HepG2 (cell line): ENCODE measurements at regions not wholly inside any gene's neighbourhood (a gene's known extent, or its start where the extent isn't known, plus 50 kb on each side); places are given as distances from the start of the nearest gene placed in this dataset.

Source experiments
- ATAC-seq: fragments of 200-7000 bp; cut with Tn5 transposase; 3 replicates; pipeline ENCODE4 v1.9.1; 2020; ENCODE audit warnings: mild to moderate bottlenecking, moderate library complexity
- BruUV-seq: library from RNA; stranded (reverse); fragments of 400-500 nt; replicated peaks from 2 replicates; lab custom pipeline; 2021; lab: Mats Ljungman, UMichigan
- CTCF ChIA-PET: fragments of 300-600 bp; formaldehyde crosslinking; extraction: SDS; loops from one replicate; lab custom pipeline; 2021; ENCODE audit warnings: low total read pairs, inconsistent platforms, low intra/inter-chr PET ratio; lab: Yijun Ruan, JAX
- POLR2A ChIA-PET: fragments of 350-600 bp; sonication (Branson Sonifier 250); formaldehyde crosslinking; loops from one replicate; lab custom pipeline; 2020; ENCODE audit warnings: antibody characterized with exemption, inconsistent platforms; lab: Yijun Ruan, JAX
- DNase-seq: peaks from one replicate; pipeline ENCODE4 v3.0.0-alpha.2; 2015; ENCODE audit warnings: low spot score
- FAIRE-seq: peaks from 3 replicates; lab custom pipeline; 2011; peaks lifted over from hg19 to GRCh38; lab: Jason Lieb, UNC
- H2AFZ ChIP-seq: one replicate; pipeline ENCODE4 v1.6.1; 2011; ENCODE audit warnings: low read length, inconsistent platforms
- H3K27ac ChIP-seq: fragments of 300-600 bp; 3 replicates; pipeline ENCODE4 v1.8.0; 2011; ENCODE audit warnings: mixed run types, mild to moderate bottlenecking, mixed read lengths, low read length, inconsistent platforms; ENCODE audit not compliant: insufficient read depth; ENCODE audit errors: extremely low read length
- H3K27me3 ChIP-seq, 2 experiments: fragments of 200-600 bp in 1 of 2; 2 replicates in 1 of 2; 3 replicates in 1 of 2; pipeline versions ENCODE4 v1.6.0 to v1.8.0; 2011; ENCODE audit warnings: low read length in 2 of 2, mild to moderate bottlenecking in 2 of 2, moderate library complexity in 2 of 2, inconsistent platforms in 1 of 2; ENCODE audit not compliant: insufficient read depth in 2 of 2, control insufficient read depth in 1 of 2
- H3K36me3 ChIP-seq, 2 experiments: fragments of 200-600 bp in 1 of 2; replicated peaks in 1 of 2; 2 replicates in 1 of 2; 3 replicates in 1 of 2; pipeline versions ENCODE4 v1.5.1 to v1.8.0; 2011; ENCODE audit warnings: low read length in 2 of 2, inconsistent platforms in 1 of 2; ENCODE audit not compliant: insufficient read depth in 2 of 2, control insufficient read depth in 1 of 2
- H3K4me1 ChIP-seq: 2 replicates; pipeline ENCODE4 v1.5.1; 2012; ENCODE audit warnings: low read length, inconsistent platforms; ENCODE audit not compliant: insufficient read depth
- H3K4me2 ChIP-seq: 2 replicates; pipeline ENCODE4 v1.6.0; 2011; ENCODE audit warnings: low read depth, low read length, inconsistent platforms
- H3K4me3 ChIP-seq, 3 experiments: fragments of 200-600 bp in 1 of 3; sonication (generic), shearing (Covaris generic) in 1 of 3; replicated peaks in 1 of 3; 2 replicates each; pipeline ENCODE4 v1.5.1; 2011 to 2016; ENCODE audit warnings: low read length in 3 of 3, inconsistent platforms in 2 of 3, low read depth in 2 of 3, mild to moderate bottlenecking in 2 of 3, control low read depth in 1 of 3, mixed read lengths in 1 of 3; ENCODE audit not compliant: insufficient read depth in 1 of 3
- H3K79me2 ChIP-seq: one replicate; pipeline ENCODE4 v1.6.1; 2011; ENCODE audit warnings: low read length, inconsistent platforms; ENCODE audit not compliant: insufficient read depth
- H3K9ac ChIP-seq: 2 replicates; pipeline ENCODE4 v1.6.0; 2011; ENCODE audit warnings: mild to moderate bottlenecking, low read depth, low read length, inconsistent platforms; ENCODE audit not compliant: insufficient read depth
- H3K9me3 ChIP-seq: 2 replicates; pipeline ENCODE4 v1.5.1; 2012; ENCODE audit warnings: mild to moderate bottlenecking, low read length
- H4K20me1 ChIP-seq: 2 replicates; pipeline ENCODE4 v1.6.0; 2011; ENCODE audit warnings: inconsistent platforms, mild to moderate bottlenecking, low read length, moderate library complexity; ENCODE audit not compliant: insufficient read depth
- ADNP ChIP-seq: sonication (generic); formaldehyde crosslinking; IDR thresholded peaks from 2 replicates; pipeline ENCODE4 v1.4.0; 2020; ENCODE audit warnings: missing genetic modification reagents
- CENPT ChIP-seq: sonication (generic); formaldehyde crosslinking; IDR thresholded peaks from 2 replicates; pipeline ENCODE4 v1.8.0; 2022; ENCODE audit warnings: low read depth, mild to moderate bottlenecking, moderate library complexity, missing genetic modification reagents
- FOXM1 ChIP-seq: sonication (generic); formaldehyde crosslinking; IDR thresholded peaks from 2 replicates; pipeline ENCODE4 v1.5.0; 2020; ENCODE audit warnings: missing genetic modification reagents
- GABPA ChIP-seq, 2 experiments: IDR thresholded peaks; 2 replicates each; pipeline ENCODE4 v1.6.1; 2011 to 2016; ENCODE audit warnings: low read depth in 2 of 2, low read length in 1 of 2, missing biosample characterization in 1 of 2, missing genetic modification characterization in 1 of 2
- GPN1 ChIP-seq: sonication (generic); formaldehyde crosslinking; IDR thresholded peaks from 2 replicates; pipeline ENCODE4 v1.5.1; 2020; ENCODE audit warnings: missing genetic modification reagents, borderline replicate concordance
- GTF2F1 ChIP-seq: fragments of 150-350 bp; IDR thresholded peaks from 2 replicates; pipeline ENCODE4 v1.6.1; 2014; ENCODE audit warnings: low read length
- HES4 ChIP-seq: sonication (generic); formaldehyde crosslinking; IDR thresholded peaks from 2 replicates; pipeline ENCODE4 v1.9.0; 2021; ENCODE audit warnings: mild to moderate bottlenecking, missing genetic modification reagents, borderline replicate concordance
- IRX3 ChIP-seq: sonication (generic); formaldehyde crosslinking; IDR thresholded peaks from 2 replicates; pipeline ENCODE4 v1.8.1; 2023; ENCODE audit warnings: mild to moderate bottlenecking, low read depth, missing genetic modification reagents, borderline replicate concordance
- KDM6A ChIP-seq: IDR thresholded peaks from 2 replicates; pipeline ENCODE4 v1.6.1; 2016; ENCODE audit warnings: low read depth
- RORA ChIP-seq: sonication (generic); formaldehyde crosslinking; IDR thresholded peaks from 2 replicates; pipeline ENCODE4 v1.5.0; 2020; ENCODE audit warnings: mild to moderate bottlenecking, missing genetic modification reagents, moderate library complexity
- SRSF4 ChIP-seq: fragments of 200-400 bp; formaldehyde crosslinking; IDR thresholded peaks from one replicate; pipeline ENCODE4 v1.6.1; 2018; ENCODE audit warnings: mild to moderate bottlenecking, low read depth, low read length, moderate library complexity; ENCODE audit not compliant: poor library complexity, severe bottlenecking
- ZFX ChIP-seq: sonication (generic); formaldehyde crosslinking; IDR thresholded peaks from 2 replicates; pipeline ENCODE4 v1.4.0; 2020; ENCODE audit warnings: mild to moderate bottlenecking, low read depth, missing genetic modification reagents, moderate library complexity
- ZMYM3 ChIP-seq: sonication (generic); formaldehyde crosslinking; IDR thresholded peaks from 2 replicates; pipeline ENCODE4 v1.5.1; 2020; ENCODE audit warnings: mild to moderate bottlenecking, missing genetic modification reagents
- ZNF101 ChIP-seq: sonication (generic); formaldehyde crosslinking; IDR thresholded peaks from 2 replicates; pipeline ENCODE4 v1.4.0; 2020; ENCODE audit warnings: mild to moderate bottlenecking, low read depth, missing genetic modification reagents, borderline replicate concordance
- ZNF296 ChIP-seq: sonication (generic); formaldehyde crosslinking; conservative IDR thresholded peaks from 2 replicates; pipeline ENCODE4 v1.5.0; 2020; ENCODE audit warnings: mild to moderate bottlenecking, missing genetic modification reagents
- ZNF333 ChIP-seq: sonication (generic); formaldehyde crosslinking; IDR thresholded peaks from 2 replicates; pipeline ENCODE4 v1.4.0; 2020; ENCODE audit warnings: mild to moderate bottlenecking, missing genetic modification reagents, borderline replicate concordance
- ZNF678 ChIP-seq: sonication (generic); formaldehyde crosslinking; IDR thresholded peaks from 2 replicates; pipeline ENCODE4 v1.4.0; 2020; ENCODE audit warnings: mild to moderate bottlenecking, missing genetic modification reagents
- WGBS: methylation state at CpG from one replicate; pipeline ENCODE4 v1.1.6; 2017; ENCODE audit warnings: low lambda C conversion rate; 5-methylcytosine and 5-hydroxymethylcytosine counted together
- in situ Hi-C: cut with HindIII; loops from 2 replicates; pipeline ENCODE4 v1.10.0; 2017; ENCODE audit warnings: low pct_unique_long_range_greater_than_20kb; ENCODE audit not compliant: extremely low pct_ligation_motif_present
- intact Hi-C: fragments of 100-400 bp; cut with micrococcal nuclease; formaldehyde crosslinking; loops from one replicate; pipeline ENCODE4 v1.10.0; 2022; ENCODE audit not compliant: unreplicated experiment
- TF ChIP-seq, protein P1 (sequence below): sonication (generic); formaldehyde crosslinking; IDR thresholded peaks from 2 replicates; pipeline ENCODE4 v1.5.0; 2020; ENCODE audit warnings: missing genetic modification reagents
- TF ChIP-seq, protein P2 (sequence below): sonication (generic); formaldehyde crosslinking; IDR thresholded peaks from 2 replicates; pipeline ENCODE4 v1.9.0; 2021; ENCODE audit warnings: missing genetic modification reagents, mild to moderate bottlenecking, borderline replicate concordance

DNA sequence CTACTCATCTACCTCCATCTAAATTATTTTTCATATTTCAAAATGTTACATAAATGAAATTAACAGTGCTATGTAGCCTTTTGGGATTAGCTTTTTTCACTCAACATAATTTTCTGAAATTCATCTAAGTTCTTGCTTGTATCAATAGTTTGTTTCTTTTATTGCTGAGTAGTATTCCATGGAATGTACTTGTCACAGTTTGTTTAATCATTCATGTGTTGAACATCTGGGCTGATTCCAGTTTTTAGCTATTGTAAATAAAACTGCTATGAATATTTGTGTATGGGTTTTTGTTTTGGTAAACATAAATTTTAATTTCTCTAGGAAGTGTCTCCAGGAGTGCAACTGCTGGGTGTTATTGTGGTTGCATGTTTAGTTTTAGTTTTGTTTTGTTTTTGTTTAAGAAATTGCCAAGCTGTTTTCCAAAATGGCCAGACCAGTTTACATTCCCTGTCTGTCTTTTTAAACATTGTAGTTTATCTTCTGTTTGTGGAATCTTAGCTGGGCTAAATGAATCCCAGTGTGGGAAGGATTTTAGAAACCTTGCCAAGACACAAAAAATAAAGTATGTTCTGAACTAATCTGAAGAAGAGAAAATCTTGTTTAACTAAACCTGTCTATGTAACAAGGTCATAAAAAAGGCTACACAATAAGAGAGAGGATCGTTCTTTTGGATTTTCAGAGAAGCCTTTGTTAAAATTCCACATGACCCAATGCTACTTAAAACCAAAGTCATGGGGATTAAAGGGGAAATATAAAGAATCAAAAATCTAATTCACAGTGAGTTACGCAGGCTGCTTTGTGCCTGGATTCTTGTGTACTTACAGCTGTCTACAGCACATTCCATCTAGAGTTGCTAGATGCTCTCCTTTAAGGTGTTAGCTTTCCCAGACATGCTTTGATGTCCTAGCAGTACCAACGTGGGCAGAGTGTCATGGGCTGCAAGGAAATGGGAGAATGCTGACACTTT is 129.2 kb upstream of the SUCLG2 start:
- FAIRE-seq (no peak), ATAC-seq (no peak), DNase-seq (no peak)
- Histone ChIP-seq H3K9ac (no peak overlapping the region), H2AFZ (no peak overlapping the region), H3K79me2 (no peaks in the 10 kb centered on the region), H4K20me1 (no peaks in the 10 kb centered on the region), H3K9me3 (no peaks in the 10 kb centered on the region), H3K27me3 (no peaks in the 10 kb centered on the region), H3K4me2 (no peak overlapping the region), H3K4me3 (no peak overlapping the region), H3K36me3 (no peaks in the 10 kb centered on the region), H3K4me1 (no peaks in the 10 kb centered on the region), H3K27ac (no peak overlapping the region)
- no peak for TF ChIP-seq FOXM1 (CRISPR knock-in tag)
- TF ChIP-seq HES4 (CRISPR knock-in tag): no peak
- no peak for TF ChIP-seq GPN1 (CRISPR knock-in tag)
- TF ChIP-seq, protein P1, sequence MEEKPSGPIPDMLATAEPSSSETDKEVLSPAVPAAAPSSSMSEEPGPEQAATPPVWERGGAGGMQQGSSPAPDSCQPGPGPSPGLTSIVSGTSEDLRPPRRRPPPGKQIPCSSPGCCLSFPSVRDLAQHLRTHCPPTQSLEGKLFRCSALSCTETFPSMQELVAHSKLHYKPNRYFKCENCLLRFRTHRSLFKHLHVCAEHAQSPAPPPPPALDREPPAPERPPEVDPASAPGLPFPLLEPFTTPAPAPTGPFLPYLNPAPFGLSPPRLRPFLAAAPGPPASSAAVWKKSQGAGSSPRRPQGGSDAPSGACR (CRISPR knock-in tag): no peak
- no peak for TF ChIP-seq ZNF678
- no peak for TF ChIP-seq ZNF101 (CRISPR knock-in tag)
- no peak for TF ChIP-seq ZNF333 (CRISPR knock-in tag)
- no peak for TF ChIP-seq CENPT (CRISPR knock-in tag)
- no peak for TF ChIP-seq ZFX (CRISPR knock-in tag)
- no peak for TF ChIP-seq ZMYM3 (CRISPR knock-in tag)
- no peak for TF ChIP-seq RORA
- TF ChIP-seq SRSF4: no peak
- no peak for TF ChIP-seq ADNP (CRISPR knock-in tag)
- TF ChIP-seq ZNF296 (CRISPR knock-in tag): no peak
- TF ChIP-seq, protein P2, sequence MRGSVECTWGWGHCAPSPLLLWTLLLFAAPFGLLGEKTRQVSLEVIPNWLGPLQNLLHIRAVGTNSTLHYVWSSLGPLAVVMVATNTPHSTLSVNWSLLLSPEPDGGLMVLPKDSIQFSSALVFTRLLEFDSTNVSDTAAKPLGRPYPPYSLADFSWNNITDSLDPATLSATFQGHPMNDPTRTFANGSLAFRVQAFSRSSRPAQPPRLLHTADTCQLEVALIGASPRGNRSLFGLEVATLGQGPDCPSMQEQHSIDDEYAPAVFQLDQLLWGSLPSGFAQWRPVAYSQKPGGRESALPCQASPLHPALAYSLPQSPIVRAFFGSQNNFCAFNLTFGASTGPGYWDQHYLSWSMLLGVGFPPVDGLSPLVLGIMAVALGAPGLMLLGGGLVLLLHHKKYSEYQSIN (CRISPR knock-in tag): no peak
- no peak for TF ChIP-seq KDM6A (CRISPR knock-in tag)
- TF ChIP-seq GTF2F1: no peak
- TF ChIP-seq IRX3: no peak
- TF ChIP-seq GABPA (IDR thresholded peaks at IDR 0.05; ENCODE audit: low read depth, low read length): no peak
- no peak for TF ChIP-seq GABPA (CRISPR knock-in tag; IDR thresholded peaks at IDR 0.05; ENCODE audit: low read depth)
- CTCF ChIA-PET: no interaction called here
- no TSS peak for BruUV-seq
- in situ Hi-C loops (loop anchor here (25.0 kb wide), 2 partner anchors 196 to 671 kb away; no protein-coding TSS in a partner anchor), intact Hi-C loops (no loop called here)
- 0% methylated on average over 3 of the region's 3 CpGs for whole genome bisulfite sequencing
- POLR2A ChIA-PET: no interaction called here
